G401 (cell line): ENCODE measurements at regions not wholly inside any gene's neighbourhood (a gene's known extent, or its start where the extent isn't known, plus 50 kb on each side); places are given as distances from the start of the nearest gene placed in this dataset.
"Not testable (repeated sequence)": the region's sequence is repeated elsewhere in the genome, so short reads cannot be mapped to it uniquely, and the experiment has no call there.

Experiments
- DNase-seq: peaks from one replicate; pipeline ENCODE4 v3.0.0-alpha.2; 2015; ENCODE audit warnings: low spot score
- in situ Hi-C: cut with HindIII; loops from 2 replicates; pipeline ENCODE4 v1.10.0; 2016; ENCODE audit warnings: low sequenced_read_pairs, mixed read lengths

GRCh38 chr10:55989188-55989587 lies 371.9 kb downstream of the ZWINT start:
- no peak for DNase-seq
- in situ Hi-C loops = no loop called here

GRCh38 chr10:55979203-55979602 lies 381.9 kb downstream of the ZWINT start:
- in situ Hi-C loops = no loop called here
- DNase-seq = no peak

GRCh38 chr10:55966101-55966500 lies 395.0 kb downstream of the ZWINT start:
- in situ Hi-C loops = no loop called here
- no peak for DNase-seq

GRCh38 chr10:55943403-55943802 lies 417.7 kb downstream of the ZWINT start:
- in situ Hi-C loops = no loop called here
- no peak for DNase-seq

- in situ Hi-C loops = no loop called here
- DNase-seq = no peak
Measured at GRCh38 chr10:55929291-55929690, 431.8 kb downstream of the ZWINT start.

- in situ Hi-C loops, DNase-seq: not testable (repeated sequence)
Measured at GRCh38 chr10:55899472-55900147, 461.4 kb downstream of the ZWINT start.

- no peak for DNase-seq
- in situ Hi-C loops = no loop called here
Measured at GRCh38 chr10:55897490-55897921, 463.6 kb downstream of the ZWINT start.

GRCh38 chr10:55892276-55892675 lies 468.8 kb downstream of the ZWINT start:
- in situ Hi-C loops = no loop called here
- DNase-seq = no peak

GRCh38 chr10:55881588-55881987 lies 479.5 kb downstream of the ZWINT start:
- in situ Hi-C loops = no loop called here
- DNase-seq = no peak

- in situ Hi-C loops = no loop called here
- DNase-seq = no peak
Measured at GRCh38 chr10:55873485-55873884, 487.6 kb downstream of the ZWINT start.

GRCh38 chr10:55870186-55870585 lies 490.9 kb downstream of the ZWINT start:
- no peak for DNase-seq
- in situ Hi-C loops = no loop called here

- in situ Hi-C loops = no loop called here
- DNase-seq = no peak
Measured at GRCh38 chr10:55867848-55868247, 493.2 kb downstream of the ZWINT start.

GRCh38 chr10:55858730-55859129 lies 502.3 kb downstream of the ZWINT start:
- no peak for DNase-seq
- in situ Hi-C loops = no loop called here

GRCh38 chr10:55852900-55853299 lies 508.2 kb downstream of the ZWINT start:
- in situ Hi-C loops = no loop called here
- DNase-seq = no peak

GRCh38 chr10:55837273-55837672 lies 523.8 kb downstream of the ZWINT start:
- in situ Hi-C loops = no loop called here
- DNase-seq = no peak

GRCh38 chr10:55822096-55822495 lies 539.0 kb downstream of the ZWINT start:
- DNase-seq = no peak
- in situ Hi-C loops = no loop called here

GRCh38 chr10:55820478-55820877 lies 540.6 kb downstream of the ZWINT start:
- in situ Hi-C loops = no loop called here
- no peak for DNase-seq

- DNase-seq = no peak
- in situ Hi-C loops = no loop called here
Measured at GRCh38 chr10:55820071-55820470, 541.0 kb downstream of the ZWINT start.

- in situ Hi-C loops = no loop called here
- DNase-seq = no peak
Measured at GRCh38 chr10:55813451-55814170, 547.4 kb downstream of the ZWINT start.

- in situ Hi-C loops = no loop called here
- DNase-seq = no peak
Measured at GRCh38 chr10:55803055-55803454, 558.0 kb downstream of the ZWINT start.

- in situ Hi-C loops = no loop called here
- DNase-seq = no peak
Measured at GRCh38 chr10:55801353-55801661, 559.8 kb downstream of the ZWINT start.
